ENCODE measurements at regions not wholly inside any gene's neighbourhood (a gene's known extent, or its start where the extent isn't known, plus 50 kb on each side); places are given as distances from the start of the nearest gene placed in this dataset.
A peak's percentile ranks its signal among the peaks of the same experiment; 100 is the strongest.

GRCh38 chr3:186461141-186461540 lies 83.0 kb downstream of the CRYGS start (continued):
- TF ChIP-seq SMARCE1 (IDR thresholded peaks at IDR 0.05) (peak; percentile 72; the same call in 1 of the 2 replicates), TEAD4 (IDR thresholded peaks at IDR 0.05; ENCODE audit: low read length) (peak; percentile 34; the same call in 1 of the 2 replicates), TEAD4 (CRISPR knock-in tag; IDR thresholded peaks at IDR 0.05; ENCODE audit: borderline replicate concordance) (no peak), ARID1B (IDR thresholded peaks at IDR 0.05) (peak; percentile 77), CBFB (CRISPR knock-in tag; IDR thresholded peaks at IDR 0.05) (no peak), EHMT2 (IDR thresholded peaks at IDR 0.05) (peak; percentile 75), ZNF507 (tag; conservative IDR thresholded peaks at IDR 0.05) (no peak), TCF3 (CRISPR knock-in tag; IDR thresholded peaks at IDR 0.05) (peak; percentile 72), JUN (IDR thresholded peaks at IDR 0.05; ENCODE audit: borderline replicate concordance, low read depth, low read length) (peak; percentile 75), JUN (CRISPR knock-in tag; IDR thresholded peaks at IDR 0.05; ENCODE audit: borderline replicate concordance) (no peak)
- TF ChIP-seq, protein P1, sequence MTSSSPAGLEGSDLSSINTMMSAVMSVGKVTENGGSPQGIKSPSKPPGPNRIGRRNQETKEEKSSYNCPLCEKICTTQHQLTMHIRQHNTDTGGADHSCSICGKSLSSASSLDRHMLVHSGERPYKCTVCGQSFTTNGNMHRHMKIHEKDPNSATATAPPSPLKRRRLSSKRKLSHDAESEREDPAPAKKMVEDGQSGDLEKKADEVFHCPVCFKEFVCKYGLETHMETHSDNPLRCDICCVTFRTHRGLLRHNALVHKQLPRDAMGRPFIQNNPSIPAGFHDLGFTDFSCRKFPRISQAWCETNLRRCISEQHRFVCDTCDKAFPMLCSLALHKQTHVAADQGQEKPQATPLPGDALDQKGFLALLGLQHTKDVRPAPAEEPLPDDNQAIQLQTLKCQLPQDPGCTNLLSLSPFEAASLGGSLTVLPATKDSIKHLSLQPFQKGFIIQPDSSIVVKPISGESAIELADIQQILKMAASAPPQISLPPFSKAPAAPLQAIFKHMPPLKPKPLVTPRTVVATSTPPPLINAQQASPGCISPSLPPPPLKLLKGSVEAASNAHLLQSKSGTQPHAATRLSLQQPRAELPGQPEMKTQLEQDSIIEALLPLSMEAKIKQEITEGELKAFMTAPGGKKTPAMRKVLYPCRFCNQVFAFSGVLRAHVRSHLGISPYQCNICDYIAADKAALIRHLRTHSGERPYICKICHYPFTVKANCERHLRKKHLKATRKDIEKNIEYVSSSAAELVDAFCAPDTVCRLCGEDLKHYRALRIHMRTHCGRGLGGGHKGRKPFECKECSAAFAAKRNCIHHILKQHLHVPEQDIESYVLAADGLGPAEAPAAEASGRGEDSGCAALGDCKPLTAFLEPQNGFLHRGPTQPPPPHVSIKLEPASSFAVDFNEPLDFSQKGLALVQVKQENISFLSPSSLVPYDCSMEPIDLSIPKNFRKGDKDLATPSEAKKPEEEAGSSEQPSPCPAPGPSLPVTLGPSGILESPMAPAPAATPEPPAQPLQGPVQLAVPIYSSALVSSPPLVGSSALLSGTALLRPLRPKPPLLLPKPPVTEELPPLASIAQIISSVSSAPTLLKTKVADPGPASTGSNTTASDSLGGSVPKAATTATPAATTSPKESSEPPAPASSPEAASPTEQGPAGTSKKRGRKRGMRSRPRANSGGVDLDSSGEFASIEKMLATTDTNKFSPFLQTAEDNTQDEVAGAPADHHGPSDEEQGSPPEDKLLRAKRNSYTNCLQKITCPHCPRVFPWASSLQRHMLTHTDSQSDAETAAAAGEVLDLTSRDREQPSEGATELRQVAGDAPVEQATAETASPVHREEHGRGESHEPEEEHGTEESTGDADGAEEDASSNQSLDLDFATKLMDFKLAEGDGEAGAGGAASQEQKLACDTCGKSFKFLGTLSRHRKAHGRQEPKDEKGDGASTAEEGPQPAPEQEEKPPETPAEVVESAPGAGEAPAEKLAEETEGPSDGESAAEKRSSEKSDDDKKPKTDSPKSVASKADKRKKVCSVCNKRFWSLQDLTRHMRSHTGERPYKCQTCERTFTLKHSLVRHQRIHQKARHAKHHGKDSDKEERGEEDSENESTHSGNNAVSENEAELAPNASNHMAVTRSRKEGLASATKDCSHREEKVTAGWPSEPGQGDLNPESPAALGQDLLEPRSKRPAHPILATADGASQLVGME (CRISPR knock-in tag; IDR thresholded peaks at IDR 0.05), result no peak
- TF ChIP-seq, protein P2, sequence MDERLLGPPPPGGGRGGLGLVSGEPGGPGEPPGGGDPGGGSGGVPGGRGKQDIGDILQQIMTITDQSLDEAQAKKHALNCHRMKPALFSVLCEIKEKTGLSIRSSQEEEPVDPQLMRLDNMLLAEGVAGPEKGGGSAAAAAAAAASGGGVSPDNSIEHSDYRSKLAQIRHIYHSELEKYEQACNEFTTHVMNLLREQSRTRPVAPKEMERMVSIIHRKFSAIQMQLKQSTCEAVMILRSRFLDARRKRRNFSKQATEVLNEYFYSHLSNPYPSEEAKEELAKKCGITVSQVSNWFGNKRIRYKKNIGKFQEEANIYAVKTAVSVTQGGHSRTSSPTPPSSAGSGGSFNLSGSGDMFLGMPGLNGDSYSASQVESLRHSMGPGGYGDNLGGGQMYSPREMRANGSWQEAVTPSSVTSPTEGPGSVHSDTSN (CRISPR knock-in tag; IDR thresholded peaks at IDR 0.05; ENCODE audit: low read depth), result no peak
- TF ChIP-seq, protein P2 (tag; conservative IDR thresholded peaks at IDR 0.05; ENCODE audit: low read depth), result peak; percentile 45

Measured in K562 (cell line).